SU-DHL-6 (cell line): ENCODE measurements at regions not wholly inside any gene's neighbourhood (a gene's known extent, or its start where the extent isn't known, plus 50 kb on each side); places are given as distances from the start of the nearest gene placed in this dataset.

Experiments used
- H2AFZ ChIP-seq: fragments of 200-600 bp; sonication (generic); 2 replicates; pipeline ENCODE4 v1.6.1; 2014; ENCODE audit warnings: low read depth, mild to moderate bottlenecking, moderate library complexity, mixed read lengths, antibody characterized with exemption, low read length; ENCODE audit not compliant: severe bottlenecking
- H3F3A ChIP-seq: fragments of 200-600 bp; shearing (Covaris generic); 2 replicates; pipeline ENCODE4 v1.6.0; 2016; ENCODE audit warnings: antibody characterized with exemption, mild to moderate bottlenecking; ENCODE audit not compliant: insufficient read depth
- H3K27ac ChIP-seq: fragments of 200-600 bp; sonication (generic); 2 replicates; pipeline ENCODE4 v1.5.1; 2016; ENCODE audit warnings: low read depth, mild to moderate bottlenecking, low read length, moderate library complexity, mixed read lengths
- H3K27me3 ChIP-seq: fragments of 200-600 bp; sonication (generic), shearing (Covaris generic); 2 replicates; pipeline ENCODE4 v1.6.0; 2014; ENCODE audit warnings: mild to moderate bottlenecking, low read length
- H3K36me3 ChIP-seq: fragments of 200-600 bp; sonication (generic); 2 replicates; pipeline ENCODE4 v1.6.1; 2014; ENCODE audit warnings: mild to moderate bottlenecking, low read length, mixed read lengths
- H3K4me2 ChIP-seq: fragments of 300-600, 200-600 bp; shearing (Covaris generic), sonication (generic); 2 replicates; pipeline ENCODE4 v1.6.0; 2014; ENCODE audit warnings: low read length, low read depth, mild to moderate bottlenecking; ENCODE audit not compliant: poor library complexity, severe bottlenecking
- H3K4me3 ChIP-seq: fragments of 200-600 bp; sonication (generic); 2 replicates; pipeline ENCODE4 v1.5.1; 2014; ENCODE audit warnings: antibody characterized with exemption, low read length, mild to moderate bottlenecking, mixed read lengths; ENCODE audit not compliant: insufficient read depth, poor library complexity, severe bottlenecking
- H3K79me2 ChIP-seq: fragments of 200-600 bp; sonication (generic); 2 replicates; pipeline ENCODE4 v1.6.1; 2014; ENCODE audit warnings: mild to moderate bottlenecking, low read length, moderate library complexity; ENCODE audit not compliant: insufficient read depth
- H3K9ac ChIP-seq: fragments of 200-600 bp; sonication (generic); 2 replicates; pipeline ENCODE4 v1.7.0; 2014; ENCODE audit warnings: mild to moderate bottlenecking, low read length
- H3K9me2 ChIP-seq: fragments of 200-600 bp; sonication (generic); replicated peaks from 2 replicates; pipeline ENCODE4 v1.6.1; 2014; ENCODE audit warnings: low read length; ENCODE audit not compliant: insufficient read depth
- H3K9me3 ChIP-seq: fragments of 200-600 bp; sonication (generic); 2 replicates; pipeline ENCODE4 v1.6.1; 2014; ENCODE audit warnings: low read length, mixed read lengths; ENCODE audit not compliant: insufficient read depth
- H4K20me1 ChIP-seq: fragments of 200-600 bp; sonication (generic); 2 replicates; pipeline ENCODE4 v1.6.1; 2014; ENCODE audit warnings: low read depth, mild to moderate bottlenecking, antibody characterized with exemption, low read length, moderate library complexity, mixed read lengths
- EZH2phosphoT487 ChIP-seq: fragments of 200-600 bp; sonication (generic), shearing (Covaris generic); conservative IDR thresholded peaks from 2 replicates; pipeline ENCODE4 v1.6.1; 2018; ENCODE audit warnings: mild to moderate bottlenecking, antibody characterized with exemption, low read length, moderate library complexity, mixed read lengths
- TF ChIP-seq, protein P1 (sequence below): fragments of 200-600 bp; sonication (generic); IDR thresholded peaks from one replicate; pipeline ENCODE4 v1.5.1; 2017; ENCODE audit warnings: antibody characterized with exemption, mild to moderate bottlenecking, low read length, moderate library complexity; ENCODE audit not compliant: insufficient read depth, poor library complexity, severe bottlenecking

- no peaks in the 10 kb centered on the region for H3K9me3 ChIP-seq
- H3K9me2 ChIP-seq: no peaks in the 10 kb centered on the region
- H3K27ac ChIP-seq: no peak overlapping the region
- H4K20me1 ChIP-seq: no peaks in the 10 kb centered on the region
- no peak overlapping the region for H3K4me2 ChIP-seq
- H2AFZ ChIP-seq: no peak overlapping the region
- no peaks in the 10 kb centered on the region for H3K36me3 ChIP-seq
- H3K79me2 ChIP-seq: no peaks in the 10 kb centered on the region
- TF ChIP-seq EZH2phosphoT487: no peak
- TF ChIP-seq, protein P1, sequence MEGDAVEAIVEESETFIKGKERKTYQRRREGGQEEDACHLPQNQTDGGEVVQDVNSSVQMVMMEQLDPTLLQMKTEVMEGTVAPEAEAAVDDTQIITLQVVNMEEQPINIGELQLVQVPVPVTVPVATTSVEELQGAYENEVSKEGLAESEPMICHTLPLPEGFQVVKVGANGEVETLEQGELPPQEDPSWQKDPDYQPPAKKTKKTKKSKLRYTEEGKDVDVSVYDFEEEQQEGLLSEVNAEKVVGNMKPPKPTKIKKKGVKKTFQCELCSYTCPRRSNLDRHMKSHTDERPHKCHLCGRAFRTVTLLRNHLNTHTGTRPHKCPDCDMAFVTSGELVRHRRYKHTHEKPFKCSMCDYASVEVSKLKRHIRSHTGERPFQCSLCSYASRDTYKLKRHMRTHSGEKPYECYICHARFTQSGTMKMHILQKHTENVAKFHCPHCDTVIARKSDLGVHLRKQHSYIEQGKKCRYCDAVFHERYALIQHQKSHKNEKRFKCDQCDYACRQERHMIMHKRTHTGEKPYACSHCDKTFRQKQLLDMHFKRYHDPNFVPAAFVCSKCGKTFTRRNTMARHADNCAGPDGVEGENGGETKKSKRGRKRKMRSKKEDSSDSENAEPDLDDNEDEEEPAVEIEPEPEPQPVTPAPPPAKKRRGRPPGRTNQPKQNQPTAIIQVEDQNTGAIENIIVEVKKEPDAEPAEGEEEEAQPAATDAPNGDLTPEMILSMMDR: no peak
- H3F3A ChIP-seq: no peaks in the 10 kb centered on the region
- no peak overlapping the region for H3K9ac ChIP-seq
- H3K4me3 ChIP-seq: no peak overlapping the region
- H3K27me3 ChIP-seq: no peaks in the 10 kb centered on the region
Measured at GRCh38 chr11:115657586-115657985, 153.4 kb upstream of the CADM1 start.

DNA sequence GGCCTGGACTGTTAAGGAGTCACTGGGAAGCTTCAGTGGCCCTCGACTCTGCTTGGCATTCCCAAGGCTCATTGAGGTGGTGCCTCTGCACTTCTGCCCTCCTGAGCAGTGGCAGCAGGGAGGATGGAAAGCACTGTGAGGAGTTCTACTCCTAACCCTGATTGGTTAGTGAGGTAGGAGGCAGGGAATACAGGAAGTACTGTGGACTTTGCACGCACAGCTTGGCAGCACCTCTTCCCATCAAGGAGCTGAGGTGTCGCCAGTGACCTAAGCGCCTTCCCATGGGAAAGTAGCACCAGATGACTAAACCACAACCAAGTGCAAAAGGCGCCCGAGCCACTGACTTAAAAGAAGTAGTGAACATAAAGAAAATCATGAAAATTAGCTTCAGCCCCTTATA lies 152.5 kb upstream of the CADM1 start:
- no peaks in the 10 kb centered on the region for H3K79me2 ChIP-seq
- no peaks in the 10 kb centered on the region for H4K20me1 ChIP-seq
- no peaks in the 10 kb centered on the region for H3K9me3 ChIP-seq
- no peaks in the 10 kb centered on the region for H3F3A ChIP-seq
- H3K27ac ChIP-seq: no peak overlapping the region
- H3K9ac ChIP-seq: no peak overlapping the region
- no peaks in the 10 kb centered on the region for H3K9me2 ChIP-seq
- H3K36me3 ChIP-seq: no peaks in the 10 kb centered on the region
- no peak overlapping the region for H2AFZ ChIP-seq
- H3K4me3 ChIP-seq: no peak overlapping the region
- H3K27me3 ChIP-seq: no peaks in the 10 kb centered on the region
- H3K4me2 ChIP-seq: no peak overlapping the region
- TF ChIP-seq, protein P1: no peak
- TF ChIP-seq EZH2phosphoT487: no peak

DNA sequence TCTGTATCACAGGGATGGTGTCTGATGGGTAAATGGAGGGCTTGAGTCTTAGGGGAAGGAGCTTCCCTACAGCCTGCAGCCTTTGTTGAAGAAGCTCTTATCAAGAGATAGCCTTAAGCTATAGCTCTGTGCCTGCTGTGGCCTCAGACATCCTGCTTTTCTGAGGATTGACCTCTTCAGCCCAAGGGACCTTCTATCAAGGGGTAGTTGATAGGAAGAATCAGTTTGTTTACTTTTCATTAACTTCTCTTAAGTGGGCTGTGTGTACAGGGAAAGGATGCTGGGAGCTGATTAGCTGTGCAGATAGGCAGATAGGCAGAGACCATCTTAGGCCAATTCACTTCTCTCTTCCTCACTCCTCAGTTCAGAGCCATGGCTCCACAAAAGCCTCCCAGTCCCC lies 151.8 kb upstream of the CADM1 start:
- H3K9me2 ChIP-seq: no peaks in the 10 kb centered on the region
- no peaks in the 10 kb centered on the region for H3K79me2 ChIP-seq
- H3K27ac ChIP-seq: no peak overlapping the region
- no peaks in the 10 kb centered on the region for H4K20me1 ChIP-seq
- no peak for TF ChIP-seq EZH2phosphoT487
- TF ChIP-seq, protein P1: no peak
- no peaks in the 10 kb centered on the region for H3K36me3 ChIP-seq
- no peaks in the 10 kb centered on the region for H3K27me3 ChIP-seq
- no peaks in the 10 kb centered on the region for H3K9me3 ChIP-seq
- H2AFZ ChIP-seq: no peak overlapping the region
- H3K4me2 ChIP-seq: no peak overlapping the region
- no peaks in the 10 kb centered on the region for H3F3A ChIP-seq
- no peak overlapping the region for H3K4me3 ChIP-seq
- no peak overlapping the region for H3K9ac ChIP-seq

DNA sequence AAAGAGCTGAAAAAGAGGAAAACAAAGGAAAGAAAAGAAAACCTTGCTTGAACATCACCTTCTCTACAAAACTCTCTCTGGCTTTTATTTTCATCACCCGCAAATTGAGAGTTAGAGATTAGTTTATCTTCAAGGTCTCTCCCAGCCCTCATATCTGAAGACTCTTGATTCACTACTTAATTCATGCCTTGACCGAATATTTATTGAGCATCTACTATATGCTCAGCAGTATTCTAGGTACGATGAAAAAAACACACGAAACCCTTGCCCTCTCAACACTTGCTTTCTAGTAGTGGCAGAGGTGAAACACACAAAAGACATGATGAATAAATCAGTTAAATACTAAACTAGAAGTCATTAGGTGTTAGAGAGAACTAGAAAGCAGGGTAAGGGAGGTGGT lies 150.6 kb upstream of the CADM1 start:
- Histone ChIP-seq H4K20me1 (no peaks in the 10 kb centered on the region), H3K9me2 (no peaks in the 10 kb centered on the region), H3K9ac (no peak overlapping the region), H2AFZ (no peak overlapping the region), H3K36me3 (no peaks in the 10 kb centered on the region), H3K27ac (no peak overlapping the region), H3K79me2 (no peaks in the 10 kb centered on the region), H3K4me2 (no peak overlapping the region), H3K4me3 (no peak overlapping the region), H3K9me3 (no peaks in the 10 kb centered on the region), H3K27me3 (no peaks in the 10 kb centered on the region), H3F3A (no peaks in the 10 kb centered on the region)
- TF ChIP-seq EZH2phosphoT487: no peak
- TF ChIP-seq, protein P1: no peak
